ENCODE measurements at regions not wholly inside any gene's neighbourhood (a gene's known extent, or its start where the extent isn't known, plus 50 kb on each side); places are given as distances from the start of the nearest gene placed in this dataset.
"Not testable (repeated sequence)": the region's sequence is repeated elsewhere in the genome, so short reads cannot be mapped to it uniquely, and the experiment has no call there.

DNA sequence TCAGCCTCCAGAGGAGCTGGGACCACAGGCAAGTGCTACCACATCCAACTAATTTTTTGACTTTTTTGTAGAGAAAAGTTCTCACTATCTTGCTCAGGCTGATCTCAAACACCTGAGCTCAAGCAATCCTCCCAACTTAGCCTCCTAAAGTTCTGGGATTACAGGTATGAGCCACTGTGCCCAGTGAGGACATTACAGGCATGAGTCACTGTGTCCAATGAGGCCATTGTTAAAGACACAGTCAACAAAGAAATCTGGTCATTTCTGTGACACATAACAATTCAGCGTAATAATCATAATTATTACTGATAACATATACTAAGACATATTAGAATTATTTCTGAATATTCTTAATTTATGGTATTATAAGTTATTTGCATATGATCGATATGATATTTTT is 463.4 kb upstream of the NDN start:
- no peak for DNase-seq (ENCODE audit: low read depth in 2 of 2)

DNA sequence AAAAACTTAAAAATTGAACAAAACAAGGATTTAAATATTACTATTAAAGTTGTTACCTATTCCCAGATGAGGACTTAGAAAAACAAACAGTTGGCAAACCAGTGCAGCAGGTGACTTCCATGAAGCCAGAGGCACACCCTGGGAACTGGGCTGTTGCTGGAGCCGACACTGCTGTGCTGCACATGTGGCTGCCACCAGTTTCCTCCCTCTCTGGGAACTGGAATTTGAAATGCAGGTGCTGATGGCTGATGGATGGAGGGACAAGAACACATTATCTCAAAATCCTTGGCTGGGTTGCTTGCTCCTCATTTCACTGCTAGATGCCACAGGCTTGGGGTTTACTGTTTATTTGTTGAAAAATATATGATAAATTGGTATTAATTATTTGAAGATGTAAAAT is 471.2 kb upstream of the NDN start:
- not testable (repeated sequence) for DNase-seq (ENCODE audit: low read depth in 2 of 2)

DNA sequence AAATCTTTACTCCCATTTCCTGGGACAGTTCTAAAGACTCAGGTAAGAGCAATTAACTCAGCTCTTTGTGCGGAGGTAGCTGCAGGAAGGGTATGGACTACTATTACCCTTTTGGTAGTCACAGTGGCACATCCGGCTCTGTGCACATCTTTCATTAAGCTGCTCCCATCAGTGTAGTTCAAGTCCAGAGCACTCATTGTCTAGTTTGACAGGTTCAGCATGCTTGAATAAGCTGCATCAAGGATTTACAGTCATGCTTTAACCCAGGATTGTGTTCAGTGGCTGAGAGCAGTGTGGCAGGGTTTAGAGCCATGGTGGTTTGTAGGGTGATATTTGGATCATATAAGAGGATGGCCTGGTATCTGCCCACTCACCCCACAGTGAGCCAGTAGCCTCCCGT is 478.4 kb upstream of the NDN start:
- not testable (repeated sequence) for DNase-seq (ENCODE audit: low read depth in 2 of 2)

DNA sequence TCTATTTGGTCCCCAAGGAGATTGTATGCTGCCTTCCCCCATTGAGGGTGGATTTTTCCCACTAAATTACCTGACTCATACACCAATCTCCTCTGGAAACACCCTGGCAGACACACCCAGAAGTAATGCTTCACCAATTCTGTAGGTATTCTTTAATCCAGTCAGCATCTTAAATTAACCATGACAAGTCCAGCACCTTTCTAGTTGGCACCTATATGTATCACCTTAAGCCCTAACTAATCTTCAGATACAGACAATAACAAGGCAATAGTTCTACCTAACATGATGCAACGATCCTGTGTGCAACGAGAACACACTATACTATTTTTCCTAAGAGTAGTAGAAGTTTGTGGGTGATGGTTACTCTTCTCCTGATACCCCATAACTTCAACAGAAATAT is 473.3 kb upstream of the NPAP1 start:
- not testable (repeated sequence) for DNase-seq (ENCODE audit: low read depth in 2 of 2)

DNA sequence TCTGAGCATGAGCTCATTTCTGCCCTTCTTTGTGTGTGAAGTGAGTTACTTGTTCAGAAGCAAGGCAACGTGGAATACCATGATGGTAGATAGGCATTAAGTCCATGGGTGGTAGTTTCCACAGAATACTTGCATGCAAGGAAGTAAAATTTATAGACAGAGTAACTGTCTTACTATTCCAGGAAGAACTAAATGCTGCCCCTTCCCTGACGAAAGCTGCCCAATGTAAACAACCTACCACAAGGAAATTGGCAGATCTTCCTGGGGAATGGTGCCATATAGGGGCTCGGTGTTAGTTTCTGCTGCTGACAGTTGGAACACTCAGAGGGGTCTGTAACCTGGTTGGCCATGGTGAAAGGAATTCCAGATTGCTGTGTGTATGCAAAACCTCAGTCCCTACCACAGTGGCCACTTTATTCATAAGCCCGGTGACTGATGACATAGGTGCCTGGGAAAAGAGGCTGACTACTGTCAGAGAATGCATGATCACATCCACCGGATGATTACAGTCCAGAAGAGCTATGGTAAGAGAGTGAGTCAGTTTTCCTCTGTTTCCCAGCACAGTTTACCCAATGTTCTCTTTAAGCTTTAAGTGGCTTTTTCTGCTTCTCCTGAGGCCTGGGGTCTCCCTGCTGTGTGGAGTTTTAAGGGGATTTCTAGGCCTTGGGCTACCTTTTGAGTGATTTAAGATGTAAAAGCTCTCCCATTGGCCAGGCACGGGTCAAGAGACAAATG is 463.7 kb upstream of the NPAP1 start:
- DNase-seq (ENCODE audit: low read depth in 2 of 2), result not testable (repeated sequence)

DNA sequence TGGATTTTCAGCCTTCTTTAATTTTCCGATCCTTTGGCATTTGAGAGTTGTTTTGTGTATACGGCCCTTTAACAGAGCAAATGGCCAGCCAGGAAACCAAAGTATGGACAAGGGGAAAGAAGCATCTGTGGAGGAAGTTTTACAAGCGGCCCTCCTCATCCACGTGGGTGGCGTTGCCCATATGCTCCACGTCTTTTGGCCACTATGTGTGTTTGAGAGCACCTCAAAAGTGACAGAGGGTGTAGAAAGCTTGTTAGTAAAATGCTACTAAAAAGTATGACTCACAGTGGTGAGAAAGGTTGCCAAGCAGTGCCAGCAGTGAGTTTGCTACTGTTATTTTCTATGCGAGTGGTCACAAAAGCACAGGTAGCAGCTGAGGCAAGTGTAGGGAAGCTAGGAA is 451.8 kb upstream of the NPAP1 start:
- no peak for DNase-seq (ENCODE audit: low read depth in 2 of 2)

DNA sequence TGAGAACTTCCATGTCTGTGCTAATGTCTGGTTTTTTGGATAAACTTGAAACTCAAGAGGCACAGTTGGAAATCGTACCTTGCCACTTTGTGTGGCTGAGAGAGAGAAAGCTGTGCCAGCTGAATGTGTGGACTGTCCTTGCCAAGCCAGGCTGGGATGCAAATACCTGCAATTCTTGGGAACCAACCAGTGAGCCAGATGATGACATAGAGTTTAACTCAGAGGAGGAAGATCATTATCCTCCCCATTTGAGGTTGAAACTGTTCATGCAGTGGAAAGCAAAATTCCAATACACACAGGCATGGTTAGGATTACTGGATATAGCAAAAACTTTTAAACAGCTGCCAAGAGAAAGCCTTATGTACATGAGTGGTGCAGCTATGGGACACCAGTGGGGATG is 451.4 kb upstream of the NPAP1 start:
- no peak for DNase-seq (ENCODE audit: low read depth in 2 of 2)

DNA sequence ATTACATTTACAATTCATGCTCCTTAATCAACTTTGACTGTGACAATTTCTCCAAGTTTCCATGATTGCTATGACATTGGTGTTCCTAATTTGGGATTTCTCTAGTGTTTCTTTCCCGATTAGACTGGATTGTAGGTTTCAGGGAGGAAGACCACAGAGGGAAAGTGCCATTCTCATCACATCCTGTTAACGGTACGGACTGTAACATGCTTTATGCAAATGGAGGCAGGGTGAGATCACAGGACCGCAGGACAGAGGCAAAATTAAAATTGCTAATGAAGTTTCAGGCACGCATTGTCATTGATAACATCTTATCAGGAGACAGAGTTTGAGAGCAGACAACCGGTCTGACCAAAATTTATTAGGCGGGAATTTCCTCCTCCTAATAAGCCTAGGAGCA is 446.7 kb upstream of the NPAP1 start:
- not testable (repeated sequence) for DNase-seq (ENCODE audit: low read depth in 2 of 2)

DNA sequence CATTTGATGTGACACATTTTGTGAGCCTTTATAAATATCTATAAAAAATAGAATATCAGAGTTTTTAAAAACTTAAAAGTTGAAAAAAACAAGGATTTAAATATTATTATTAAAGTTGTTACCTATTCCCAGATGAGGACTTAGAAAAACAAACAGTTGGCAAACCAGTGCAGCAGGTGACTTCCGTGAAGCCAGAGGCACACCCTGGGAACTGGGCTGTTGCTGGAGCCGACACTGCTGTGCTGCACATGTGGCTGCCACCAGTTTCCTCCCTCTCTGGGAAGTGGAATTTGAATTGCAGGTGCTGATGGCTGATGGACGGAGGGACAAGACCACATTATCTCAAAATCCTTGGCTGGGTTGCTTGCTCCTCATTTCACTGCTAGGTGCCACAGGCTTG is 442.4 kb upstream of the NPAP1 start:
- not testable (repeated sequence) for DNase-seq (ENCODE audit: low read depth in 2 of 2)

DNA sequence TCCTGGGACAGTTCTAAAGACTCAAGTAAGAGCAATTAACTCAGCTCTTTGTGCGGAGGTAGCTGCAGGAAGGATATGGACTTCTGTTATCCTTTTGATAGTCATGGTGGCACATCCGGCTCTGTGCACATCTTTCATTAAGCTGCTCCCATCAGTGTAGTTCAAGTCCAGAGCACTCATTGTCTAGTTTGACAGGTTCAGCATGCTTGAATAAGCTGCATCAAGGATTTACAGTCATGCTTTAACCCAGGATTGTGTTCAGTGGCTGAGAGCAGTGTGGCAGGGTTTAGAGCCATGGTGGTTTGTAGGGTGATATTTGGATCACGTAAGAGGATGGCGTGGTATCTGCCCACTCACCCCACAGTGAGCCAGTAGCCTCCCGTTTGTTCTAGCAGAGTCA is 435.0 kb upstream of the NPAP1 start:
- not testable (repeated sequence) for DNase-seq (ENCODE audit: low read depth in 2 of 2)

DNA sequence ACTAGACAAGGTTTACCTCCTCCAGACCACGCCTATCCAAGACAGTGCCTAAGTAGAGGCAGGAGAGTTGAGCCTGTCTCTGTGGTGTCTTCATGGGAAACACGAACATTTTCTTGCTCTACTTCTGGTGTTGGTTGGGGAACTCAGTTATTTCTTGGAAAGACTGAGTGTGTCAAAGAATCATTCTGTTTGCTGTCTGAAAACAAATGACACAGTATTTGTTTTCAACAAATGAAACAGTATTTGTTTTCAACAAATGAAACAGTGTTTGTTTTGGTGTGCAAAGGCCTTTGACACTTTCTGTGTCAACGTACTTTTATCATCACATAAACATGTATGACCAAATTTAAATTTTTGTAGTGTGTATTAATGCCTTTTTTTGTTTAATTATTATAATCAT is 416.5 kb upstream of the NPAP1 start:
- DNase-seq (ENCODE audit: low read depth in 2 of 2), result not testable (repeated sequence)

DNA sequence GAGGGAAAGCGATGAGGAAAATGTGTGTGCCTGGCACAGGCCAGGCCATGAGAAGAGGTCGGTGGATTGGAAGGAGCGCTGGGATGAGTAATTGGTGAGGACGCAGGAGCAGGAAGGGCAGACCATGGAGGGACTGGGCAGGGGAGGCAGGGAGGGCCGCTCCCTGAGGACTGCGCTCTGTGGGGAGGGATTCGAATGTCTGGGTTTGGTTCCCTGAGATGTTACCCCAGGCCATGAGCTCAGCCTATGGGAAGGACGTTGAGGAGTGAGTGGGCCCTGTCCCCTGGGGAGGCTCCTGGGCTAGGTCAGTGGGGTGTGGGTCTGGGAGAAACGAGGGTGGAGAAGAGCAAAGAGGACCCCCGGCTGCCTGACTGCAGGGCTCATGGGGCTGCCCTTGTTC is 415.2 kb upstream of the NPAP1 start:
- not testable (repeated sequence) for DNase-seq (ENCODE audit: low read depth in 2 of 2)

DNA sequence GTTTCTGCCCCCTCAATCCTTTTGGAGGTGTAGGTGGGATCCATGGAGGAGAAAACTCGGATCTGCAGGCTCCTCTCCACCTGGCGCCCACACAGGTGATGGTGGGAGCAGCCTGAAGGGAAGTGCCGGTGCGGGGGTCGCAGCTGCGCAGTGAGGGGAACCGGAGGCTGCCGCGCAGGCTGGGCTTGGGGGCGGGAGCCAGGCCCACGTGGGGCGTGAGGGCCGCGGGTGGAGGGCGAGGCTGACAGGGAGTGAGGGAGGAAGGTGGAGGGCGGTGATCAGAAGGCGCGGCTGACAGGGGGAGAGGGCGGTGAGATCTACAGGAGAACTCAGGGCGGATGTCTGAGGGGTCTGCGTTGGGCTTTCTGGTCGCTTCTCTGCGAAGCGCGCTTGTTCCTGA is 414.7 kb upstream of the NPAP1 start:
- not testable (repeated sequence) for DNase-seq (ENCODE audit: low read depth in 2 of 2)

DNA sequence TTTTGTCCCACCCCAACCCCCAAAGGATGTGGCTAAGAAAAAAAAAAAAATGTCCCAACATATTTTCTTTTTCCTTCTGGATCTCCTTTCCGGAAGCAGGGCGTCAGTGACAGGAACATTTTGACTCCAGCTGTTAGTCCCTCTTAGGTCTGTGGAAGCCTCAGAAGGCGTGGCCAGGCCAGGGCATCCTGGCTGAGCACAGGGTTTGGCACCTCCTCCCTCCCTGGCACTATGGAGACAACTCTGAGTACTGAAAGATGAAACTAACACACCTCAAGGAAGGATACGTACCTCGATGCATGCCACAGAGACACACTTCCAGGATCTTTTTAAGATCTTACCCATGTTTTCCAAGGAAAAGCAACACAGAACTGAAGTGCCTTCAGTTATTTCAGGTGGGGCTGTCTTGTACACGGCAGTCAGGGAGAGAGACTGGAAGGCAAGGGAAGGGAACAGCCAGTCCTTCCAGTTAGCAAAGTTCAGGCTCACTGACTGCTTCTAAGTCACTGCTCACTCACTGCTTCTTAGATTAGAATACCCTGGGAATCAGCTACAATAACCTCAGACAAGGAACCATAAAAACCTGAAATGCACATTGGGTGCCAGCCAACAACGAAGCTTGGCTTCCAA is 406.9 kb upstream of the NPAP1 start:
- DNase-seq (ENCODE audit: low read depth in 2 of 2), result not testable (repeated sequence)

DNA sequence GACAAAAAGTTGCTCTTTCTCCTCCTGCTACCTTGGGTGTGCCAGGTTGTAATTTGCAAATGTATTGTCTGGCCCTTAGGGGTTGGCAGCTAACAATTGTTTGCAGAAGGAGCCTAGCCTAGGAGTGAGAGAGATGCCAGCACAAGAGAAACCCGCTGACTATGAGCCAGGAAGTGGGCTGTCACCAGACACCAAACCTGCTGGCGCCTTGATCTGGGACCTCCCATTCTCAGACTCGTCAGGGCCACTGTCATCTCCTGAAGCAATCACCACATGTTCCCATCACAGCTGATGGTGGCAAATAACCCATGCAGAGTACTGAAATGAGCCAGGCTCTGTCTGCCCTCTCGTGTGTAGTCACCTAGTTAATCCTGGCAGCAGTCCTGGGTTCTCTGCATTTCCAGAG is 406.4 kb upstream of the NPAP1 start:
- DNase-seq (ENCODE audit: low read depth in 2 of 2), result no peak

DNA sequence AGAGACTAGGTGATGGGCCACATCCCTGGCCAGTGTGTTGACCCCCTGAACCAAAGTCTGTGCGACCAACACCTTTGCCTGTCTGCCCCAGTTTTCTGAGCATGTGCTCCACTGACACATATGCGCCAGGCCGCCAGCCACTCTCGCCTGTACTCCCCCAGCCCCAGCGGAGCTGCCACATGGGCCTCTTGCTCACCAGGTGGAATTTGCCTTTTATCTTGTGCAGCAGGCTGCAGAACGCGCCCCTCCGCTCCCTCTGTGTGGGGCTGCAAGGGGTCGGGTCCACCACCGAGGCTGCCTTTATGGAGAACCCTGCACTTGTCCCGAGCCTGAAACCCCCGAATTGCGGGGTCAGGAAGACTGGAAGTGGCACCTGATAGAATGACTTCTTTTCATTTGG is 405.7 kb upstream of the NPAP1 start:
- no peak for DNase-seq (ENCODE audit: low read depth in 2 of 2)

DNA sequence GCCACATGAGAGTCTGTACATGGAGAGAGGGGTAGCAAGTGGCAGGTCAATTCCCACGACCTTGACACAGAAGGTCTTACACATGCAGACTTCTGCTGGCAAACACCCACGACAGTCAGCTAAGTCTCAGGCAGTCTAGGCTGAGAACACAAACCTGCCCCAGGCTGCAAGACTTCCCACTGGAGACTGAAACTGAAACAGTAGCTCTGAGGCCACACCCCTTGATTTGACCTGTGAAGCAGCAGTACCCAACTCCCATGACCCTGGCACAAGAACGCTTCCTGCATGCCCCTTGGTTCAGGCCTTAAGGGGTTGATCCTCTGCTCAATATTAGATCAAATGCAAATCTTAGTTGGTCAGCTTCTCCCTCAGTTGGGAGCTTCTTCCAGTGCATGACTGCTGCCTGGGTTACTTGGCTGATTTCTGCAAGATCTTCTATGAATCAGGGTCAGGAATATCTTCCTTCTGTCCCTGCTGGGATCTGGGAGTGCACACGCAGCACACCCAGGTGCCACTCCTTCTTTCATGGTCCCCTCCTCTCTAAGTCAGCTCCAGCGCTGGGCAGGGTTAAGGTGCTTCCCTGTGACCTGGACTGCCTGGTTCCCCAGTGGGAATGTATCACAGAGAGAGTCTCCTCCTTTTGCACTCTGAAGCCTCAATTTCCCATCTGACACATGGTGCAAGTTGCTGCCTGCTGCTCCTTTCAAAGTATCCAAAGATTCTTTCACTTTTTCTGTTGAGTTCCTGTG is 403.9 kb upstream of the NPAP1 start:
- DNase-seq (ENCODE audit: low read depth in 2 of 2), result not testable (repeated sequence)

DNA sequence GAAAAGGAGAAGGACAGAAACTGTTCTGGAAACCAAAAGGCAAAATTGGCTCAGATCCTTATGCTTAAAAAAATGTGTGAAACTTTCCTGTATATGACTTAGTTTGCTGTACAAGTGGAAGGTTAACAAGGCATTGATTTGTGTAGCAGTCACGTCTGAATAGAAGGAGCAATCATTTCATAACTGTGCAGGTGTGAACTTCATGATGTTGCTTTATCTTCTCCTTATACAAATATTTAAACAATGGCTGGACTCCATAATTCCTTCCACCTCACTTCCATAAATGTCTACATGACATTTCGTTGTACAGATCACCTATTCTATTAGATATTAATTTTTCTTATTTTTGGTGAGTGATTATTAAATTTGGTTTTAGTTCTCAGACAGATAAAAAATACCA is 382.7 kb upstream of the NPAP1 start:
- DNase-seq (ENCODE audit: low read depth in 2 of 2), result no peak

DNA sequence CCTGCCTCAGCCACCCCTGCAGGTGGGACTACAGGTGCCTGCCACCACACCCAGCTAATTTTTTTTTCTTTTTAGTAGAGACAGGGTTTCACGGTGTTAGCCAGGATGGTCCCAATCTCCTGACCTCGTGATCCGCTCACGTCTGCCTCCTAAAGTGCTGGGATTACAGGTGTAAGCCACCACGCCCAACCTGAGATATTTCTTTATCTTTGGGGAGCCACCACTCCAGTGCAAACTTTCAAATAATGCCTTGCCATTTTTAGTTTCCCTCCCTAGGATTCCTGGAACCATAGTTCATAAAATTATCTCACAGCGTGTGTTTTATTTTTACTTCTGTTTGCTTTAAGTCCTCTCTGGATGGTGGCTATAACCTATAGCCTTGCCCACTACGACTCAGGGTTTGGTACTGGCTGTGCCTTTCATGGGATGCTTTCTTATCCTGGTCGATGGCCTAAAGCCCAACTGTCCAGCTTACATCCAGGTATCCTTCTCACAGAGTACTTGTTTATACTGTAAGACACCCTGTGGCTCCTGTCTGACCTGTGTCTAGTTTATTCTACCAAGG is 374.7 kb upstream of the NPAP1 start:
- not testable (repeated sequence) for DNase-seq (ENCODE audit: low read depth in 2 of 2)

DNA sequence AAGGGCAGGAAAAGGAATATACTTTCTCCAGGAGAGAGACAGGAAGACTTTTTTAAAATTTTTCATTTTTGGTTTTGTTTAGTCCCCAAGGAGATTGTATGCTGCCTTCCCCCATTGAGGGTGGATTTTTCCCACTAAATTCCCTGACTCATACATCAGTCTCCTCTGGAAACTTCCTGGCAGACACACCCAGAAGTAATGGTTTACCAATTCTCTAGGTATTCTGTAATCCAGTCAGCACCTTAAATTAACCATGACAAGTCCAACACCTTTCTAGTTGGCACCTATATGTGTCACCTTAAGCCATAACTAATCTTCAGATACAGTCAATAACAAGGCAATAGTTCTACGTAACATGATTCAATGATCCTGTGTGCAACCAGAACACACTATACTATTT is 373.6 kb upstream of the NPAP1 start:
- DNase-seq (ENCODE audit: low read depth in 2 of 2), result not testable (repeated sequence)

DNA sequence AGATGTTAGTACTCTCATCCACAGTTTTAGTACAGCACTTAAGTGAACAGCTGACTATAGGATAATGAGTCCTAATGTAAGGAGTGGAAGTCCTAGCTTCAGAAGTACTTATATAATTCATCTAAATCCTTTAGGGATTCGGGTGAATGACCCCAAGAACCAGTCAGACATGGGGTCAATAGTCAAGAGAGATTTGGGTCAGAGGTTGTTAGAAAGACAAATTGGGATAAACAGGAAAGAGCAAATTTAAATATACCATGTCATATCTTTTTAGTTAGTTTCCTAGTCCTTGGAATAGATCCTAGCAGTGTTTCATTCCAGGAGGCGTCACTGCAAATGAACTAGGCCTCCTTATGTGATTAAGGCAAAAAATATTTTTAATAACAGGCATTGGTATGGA is 370.8 kb upstream of the NPAP1 start:
- not testable (repeated sequence) for DNase-seq (ENCODE audit: low read depth in 2 of 2)

DNA sequence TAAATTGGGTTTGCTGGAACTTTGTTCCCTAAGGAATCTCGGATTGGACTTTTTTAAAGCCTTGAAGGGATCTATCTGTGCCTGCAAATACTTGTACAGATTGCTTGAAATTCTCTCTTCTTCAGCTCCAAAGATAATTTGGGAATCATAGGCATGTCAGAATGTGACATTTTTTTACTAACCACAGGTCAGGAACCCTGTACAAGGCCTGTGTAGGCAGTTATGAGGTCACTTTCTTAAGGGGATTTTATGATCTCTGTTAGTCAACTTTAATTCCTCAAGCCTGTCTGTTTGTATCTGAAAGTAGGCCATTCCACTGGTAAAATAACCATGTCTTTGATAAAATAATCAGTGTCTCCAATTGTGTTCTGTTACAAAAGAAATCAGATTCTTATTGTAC is 369.9 kb upstream of the NPAP1 start:
- DNase-seq (ENCODE audit: low read depth in 2 of 2), result not testable (repeated sequence)
